GM20000 (cell line): ENCODE measurements at regions not wholly inside any gene's neighbourhood (a gene's known extent, or its start where the extent isn't known, plus 50 kb on each side); places are given as distances from the start of the nearest gene placed in this dataset.

ENCODE experiments used
- DNase-seq: peaks from one replicate; pipeline ENCODE4 v3.0.0; 2012; ENCODE audit warnings: low spot score
- TF ChIP-seq, protein P1 (sequence below): IDR thresholded peaks from 2 replicates; pipeline ENCODE4 v1.5.1; 2012; ENCODE audit warnings: mild to moderate bottlenecking, control low read depth; ENCODE audit errors: extremely low read depth, missing control alignments

DNA sequence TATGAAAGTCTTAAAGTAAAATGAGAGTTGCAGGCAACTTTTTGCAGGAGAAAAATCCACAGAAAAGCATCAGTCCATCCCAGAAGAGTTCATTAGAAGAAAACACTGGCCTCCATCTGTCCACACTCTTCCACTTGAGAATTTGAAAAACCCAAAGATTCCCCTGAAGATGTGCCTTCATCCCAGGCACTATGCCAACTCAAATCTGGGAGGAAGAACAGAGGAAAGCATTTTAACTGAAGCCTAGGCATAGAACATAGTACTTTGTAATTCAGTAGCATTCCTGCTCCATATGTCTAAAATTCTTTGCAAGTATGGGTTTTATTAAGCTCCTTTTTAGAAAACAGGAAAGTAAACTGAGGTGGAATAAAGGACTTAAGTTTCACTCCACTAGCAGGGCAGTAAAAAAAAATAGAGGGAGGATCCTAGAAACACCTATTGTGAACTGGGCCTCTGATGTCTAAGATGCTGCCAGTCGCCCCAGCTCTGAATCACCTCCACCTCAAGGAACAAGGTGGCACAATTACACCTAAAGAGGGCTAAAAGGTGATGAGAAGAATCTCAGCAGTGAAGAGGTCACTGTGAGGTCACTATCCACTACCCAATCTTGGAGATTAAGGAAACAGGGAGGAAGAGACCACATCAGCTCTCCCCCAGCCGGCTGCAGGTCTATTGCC lies 141.9 kb upstream of the FAM241A start:
- TF ChIP-seq, protein P1, sequence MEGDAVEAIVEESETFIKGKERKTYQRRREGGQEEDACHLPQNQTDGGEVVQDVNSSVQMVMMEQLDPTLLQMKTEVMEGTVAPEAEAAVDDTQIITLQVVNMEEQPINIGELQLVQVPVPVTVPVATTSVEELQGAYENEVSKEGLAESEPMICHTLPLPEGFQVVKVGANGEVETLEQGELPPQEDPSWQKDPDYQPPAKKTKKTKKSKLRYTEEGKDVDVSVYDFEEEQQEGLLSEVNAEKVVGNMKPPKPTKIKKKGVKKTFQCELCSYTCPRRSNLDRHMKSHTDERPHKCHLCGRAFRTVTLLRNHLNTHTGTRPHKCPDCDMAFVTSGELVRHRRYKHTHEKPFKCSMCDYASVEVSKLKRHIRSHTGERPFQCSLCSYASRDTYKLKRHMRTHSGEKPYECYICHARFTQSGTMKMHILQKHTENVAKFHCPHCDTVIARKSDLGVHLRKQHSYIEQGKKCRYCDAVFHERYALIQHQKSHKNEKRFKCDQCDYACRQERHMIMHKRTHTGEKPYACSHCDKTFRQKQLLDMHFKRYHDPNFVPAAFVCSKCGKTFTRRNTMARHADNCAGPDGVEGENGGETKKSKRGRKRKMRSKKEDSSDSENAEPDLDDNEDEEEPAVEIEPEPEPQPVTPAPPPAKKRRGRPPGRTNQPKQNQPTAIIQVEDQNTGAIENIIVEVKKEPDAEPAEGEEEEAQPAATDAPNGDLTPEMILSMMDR: no peak
- DNase-seq: no peak

DNA sequence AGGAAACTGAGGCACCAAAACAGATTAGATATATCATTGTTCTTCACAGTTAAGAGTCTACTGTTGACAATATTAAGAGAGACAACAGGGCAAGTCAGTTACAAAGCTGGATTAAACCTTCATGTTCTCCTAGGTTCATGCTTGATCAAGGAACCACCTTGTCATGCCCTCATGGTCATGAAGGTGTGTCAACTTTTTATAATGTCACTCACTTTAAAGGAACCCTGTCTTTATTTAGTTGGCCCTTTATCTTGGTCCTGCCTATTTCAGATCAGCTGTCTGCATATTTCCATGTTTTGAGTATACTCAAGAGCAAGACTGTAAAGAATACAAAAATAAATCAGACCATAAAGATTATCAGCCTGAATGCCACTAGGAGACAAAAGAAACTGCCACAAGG lies 140.2 kb upstream of the FAM241A start:
- DNase-seq: no peak
- TF ChIP-seq, protein P1: no peak

- TF ChIP-seq, protein P1: no peak
- no peak for DNase-seq
Measured at GRCh38 chr4:112007391-112007790, 137.9 kb upstream of the FAM241A start.

- TF ChIP-seq, protein P1: no peak
- DNase-seq: no peak
Measured at GRCh38 chr4:112015960-112016359, 129.3 kb upstream of the FAM241A start.

DNA sequence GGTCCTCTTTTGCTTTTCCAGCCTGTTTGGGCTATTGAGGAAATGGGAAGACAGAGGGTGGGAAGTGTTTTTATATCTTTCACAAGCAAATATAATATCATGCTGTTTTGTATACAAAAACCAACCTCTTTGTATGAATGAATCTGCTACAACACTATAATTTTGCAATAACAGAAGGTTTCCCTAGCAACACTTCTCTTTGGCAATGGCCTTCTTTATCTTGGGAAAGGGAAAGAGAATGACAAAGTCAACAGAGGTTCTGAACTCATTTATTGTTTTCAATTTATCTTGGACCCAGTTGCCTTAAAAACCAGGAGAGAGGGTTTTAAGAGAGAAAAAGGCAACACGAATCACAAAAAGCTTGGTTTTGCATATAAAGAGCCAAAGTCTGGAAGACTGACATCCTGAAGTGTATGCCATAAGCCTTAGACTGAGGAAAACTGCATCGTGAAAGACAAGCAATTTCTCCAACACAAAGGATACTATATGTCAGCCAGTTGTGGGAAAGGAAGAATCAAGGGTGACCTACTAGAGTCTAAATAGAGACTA lies 121.8 kb upstream of the FAM241A start:
- no peak for DNase-seq
- TF ChIP-seq, protein P1: no peak

- no peak for DNase-seq
- TF ChIP-seq, protein P1: no peak
Measured at GRCh38 chr4:112026058-112026457, 119.2 kb upstream of the FAM241A start.

- TF ChIP-seq, protein P1: no peak
- DNase-seq: no peak
Measured at GRCh38 chr4:112029771-112030171, 115.5 kb upstream of the FAM241A start.
